HCT116 (cell line): ENCODE measurements at regions not wholly inside any gene's neighbourhood (a gene's known extent, or its start where the extent isn't known, plus 50 kb on each side); places are given as distances from the start of the nearest gene placed in this dataset.

ENCODE experiments used
- ATAC-seq: fragments of 200-7000 bp; cut with Tn5 transposase; 2 replicates; pipeline ENCODE4 v1.9.1; 2020; ENCODE audit warnings: mild to moderate bottlenecking, moderate library complexity
- BruUV-seq: library from RNA; stranded (reverse); fragments of 400-500 nt; replicated peaks from 2 replicates; lab custom pipeline; 2021; lab: Mats Ljungman, UMichigan
- CTCF ChIA-PET: fragments of 300-600 bp; sonication (Branson Sonifier 250); formaldehyde crosslinking; loops from one replicate; lab custom pipeline; 2021; ENCODE audit warnings: antibody characterized with exemption; lab: Charles Lee
- POLR2A ChIA-PET: fragments of 300-600, 350-600 bp; sonication (Branson Sonifier 250); formaldehyde crosslinking; loops from one replicate; lab custom pipeline; 2021; ENCODE audit warnings: antibody characterized with exemption; lab: Charles Lee
- RAD21 ChIA-PET, 2 experiments: fragments of 300-600 bp; sonication (Branson Sonifier 250); formaldehyde crosslinking; loops; one replicate each; lab custom pipeline; 2023; ENCODE audit warnings: low total read pairs in 2 of 2; ENCODE audit not compliant: uncharacterized antibody in 2 of 2, unreplicated experiment in 2 of 2, low non-redundant PET in 1 of 2; lab: Charles Lee
- DNase-seq: peaks from one replicate; pipeline ENCODE4 v3.0.0-alpha.2; 2010; ENCODE audit warnings: low read depth, low spot score
- H2AFZ ChIP-seq: fragments of 200-600 bp; shearing (Covaris generic), sonication (generic); 2 replicates; pipeline ENCODE4 v1.6.1; 2017; ENCODE audit warnings: low read depth, mixed run types, mixed read lengths, antibody characterized with exemption, low read length; ENCODE audit not compliant: poor library complexity, severe bottlenecking
- H3K27ac ChIP-seq: 2 replicates; pipeline ENCODE4 v1.5.1; 2012; ENCODE audit warnings: low read depth, low read length
- H3K27me3 ChIP-seq: fragments of 200-600 bp; sonication (generic); 2 replicates; pipeline ENCODE4 v1.6.1; 2016; ENCODE audit warnings: mixed run types, low read length, mixed read lengths; ENCODE audit not compliant: insufficient read depth
- H3K36me3 ChIP-seq, 2 experiments: fragments of 200-500 bp in 1 of 2; fragments of 200-600 bp in 1 of 2; sonication (Bioruptor generic) in 1 of 2; sonication (generic) in 1 of 2; 2 replicates each; pipeline versions ENCODE4 v1.5.1 to v1.6.1; 2014 to 2016; ENCODE audit warnings: low read length in 2 of 2, inconsistent platforms in 1 of 2, mixed read lengths in 1 of 2, mixed run types in 1 of 2; ENCODE audit not compliant: insufficient read depth in 2 of 2, control insufficient read depth in 1 of 2
- H3K4me1 ChIP-seq, 2 experiments: fragments of 200-600 bp in 1 of 2; sonication (generic) in 1 of 2; 2 replicates each; pipeline versions ENCODE4 v1.5.1 to v1.6.1; 2012 to 2017; ENCODE audit warnings: low read length in 2 of 2, inconsistent platforms in 1 of 2, mild to moderate bottlenecking in 1 of 2, mixed read lengths in 1 of 2, mixed run types in 1 of 2, moderate library complexity in 1 of 2; ENCODE audit not compliant: insufficient read depth in 2 of 2, control insufficient read depth in 1 of 2
- H3K4me2 ChIP-seq: fragments of 200-600 bp; sonication (generic); 2 replicates; pipeline ENCODE4 v1.6.1; 2017; ENCODE audit warnings: mixed run types, low read length, mixed read lengths
- H3K4me3 ChIP-seq, 2 experiments: fragments of 200-600 bp in 1 of 2; sonication (generic) in 1 of 2; replicated peaks in 1 of 2; 2 replicates each; pipeline ENCODE4 v1.5.1; 2011 to 2016; ENCODE audit warnings: low read length in 2 of 2, control low read depth in 1 of 2, low read depth in 1 of 2, mild to moderate bottlenecking in 1 of 2, mixed read lengths in 1 of 2, mixed run types in 1 of 2
- H3K79me2 ChIP-seq: fragments of 200-600 bp; sonication (generic); 2 replicates; pipeline ENCODE4 v1.6.1; 2017; ENCODE audit warnings: mild to moderate bottlenecking, mixed run types, low read length, moderate library complexity, mixed read lengths; ENCODE audit not compliant: insufficient read depth
- H3K9ac ChIP-seq: fragments of 200-600 bp; sonication (generic); 2 replicates; pipeline ENCODE4 v1.6.1; 2016; ENCODE audit warnings: low read length, mixed read lengths
- H3K9me2 ChIP-seq: fragments of 200-600 bp; sonication (generic), shearing (Covaris generic); 2 replicates; pipeline ENCODE4 v1.6.1; 2017; ENCODE audit warnings: mixed run types, mild to moderate bottlenecking, moderate library complexity; ENCODE audit not compliant: insufficient read depth
- H3K9me3 ChIP-seq, 2 experiments: fragments of 200-500 bp in 1 of 2; fragments of 200-600 bp in 1 of 2; sonication (Bioruptor generic) in 1 of 2; sonication (generic) in 1 of 2; 2 replicates each; pipeline ENCODE4 v1.6.1; 2014 to 2017; ENCODE audit warnings: low read length in 2 of 2, mixed read lengths in 2 of 2, inconsistent platforms in 1 of 2, low read depth in 1 of 2, mild to moderate bottlenecking in 1 of 2, mixed run types in 1 of 2, moderate library complexity in 1 of 2; ENCODE audit not compliant: control insufficient read depth in 1 of 2, insufficient read depth in 1 of 2
- H4K20me1 ChIP-seq: fragments of 200-600 bp; sonication (generic), shearing (Covaris generic); 2 replicates; pipeline ENCODE4 v1.6.1; 2017; ENCODE audit warnings: mixed run types, mild to moderate bottlenecking, moderate library complexity; ENCODE audit not compliant: insufficient read depth
- ATF3 ChIP-seq: IDR thresholded peaks from 2 replicates; pipeline ENCODE4 v1.6.1; 2012
- CBX3 ChIP-seq: IDR thresholded peaks from 2 replicates; pipeline ENCODE4 v1.6.1; 2012; ENCODE audit warnings: low read depth
- CEBPB ChIP-seq: IDR thresholded peaks from 2 replicates; pipeline ENCODE4 v1.6.1; 2012; ENCODE audit warnings: low read depth
- EZH2 ChIP-seq: fragments of 200-600 bp; sonication (generic); IDR thresholded peaks from 2 replicates; pipeline ENCODE4 v1.6.1; 2017; ENCODE audit warnings: antibody characterized with exemption, mixed run types
- FOSL1 ChIP-seq: IDR thresholded peaks from 2 replicates; pipeline ENCODE4 v1.6.1; 2012; ENCODE audit warnings: low read depth
- JUND ChIP-seq: IDR thresholded peaks from 2 replicates; pipeline ENCODE4 v1.6.1; 2012
- POLR2AphosphoS5 ChIP-seq: IDR thresholded peaks from 2 replicates; pipeline ENCODE4 v1.6.1; 2011; ENCODE audit warnings: mild to moderate bottlenecking, low read depth, low read length, moderate library complexity
- TCF7L2 ChIP-seq: IDR thresholded peaks from 2 replicates; pipeline ENCODE4 v1.7.0; 2011; ENCODE audit warnings: borderline replicate concordance, inconsistent platforms; ENCODE audit not compliant: insufficient read depth, insufficient read length; ENCODE audit errors: extremely low read depth
- YY1 ChIP-seq: IDR thresholded peaks from 2 replicates; pipeline ENCODE4 v1.6.1; 2011; ENCODE audit warnings: low read length, low read depth, moderate library complexity, mild to moderate bottlenecking; ENCODE audit not compliant: insufficient replicate concordance; ENCODE audit errors: extremely low read depth
- ZBTB33 ChIP-seq: IDR thresholded peaks from 2 replicates; pipeline ENCODE4 v1.6.1; 2011; ENCODE audit warnings: mild to moderate bottlenecking, low read length, moderate library complexity; ENCODE audit not compliant: insufficient replicate concordance; ENCODE audit errors: extremely low read depth
- ZFX ChIP-seq: fragments of 450-650 bp; IDR thresholded peaks from 2 replicates; pipeline ENCODE4 v1.6.1; 2017
- intact Hi-C: fragments of 100-400 bp; cut with micrococcal nuclease; formaldehyde crosslinking; loops from 2 replicates; pipeline ENCODE4 v1.10.0; 2022

GRCh38 chr16:89033796-89034572, 57.0 kb upstream of the CBFA2T3 start:
- Histone ChIP-seq H2AFZ (no peak overlapping the region), H3K4me1 (no peaks in the 10 kb centered on the region), H3K27me3 (peaks cover 38% of the 10 kb centered on the region), H3K9me2 (no peaks in the 10 kb centered on the region), H3K4me3 (no peak overlapping the region), H3K9ac (no peak overlapping the region), H3K79me2 (no peaks in the 10 kb centered on the region), H4K20me1 (no peaks in the 10 kb centered on the region), H3K27ac (no peak overlapping the region), H3K4me2 (no peak overlapping the region), H3K9me3 (peaks cover 0 to 8% of the 10 kb centered on the region in 2 experiments; a peak in 1 of 4 replicates), H3K36me3 (no peaks in the 10 kb centered on the region)
- no TSS peak for BruUV-seq
- no peak for TF ChIP-seq YY1
- TF ChIP-seq EZH2, result no peak
- TF ChIP-seq ATF3, result no peak
- no peak for TF ChIP-seq TCF7L2
- TF ChIP-seq JUND, result no peak
- TF ChIP-seq ZFX, result no peak
- no peak for TF ChIP-seq CEBPB
- TF ChIP-seq ZBTB33, result no peak
- TF ChIP-seq POLR2AphosphoS5, result no peak
- no peak for TF ChIP-seq CBX3
- TF ChIP-seq FOSL1, result no peak
- CTCF ChIA-PET, result no interaction called here
- DNase-seq (no peak), ATAC-seq (no peak)
- POLR2A ChIA-PET, result no interaction called here
- intact Hi-C loops, result no loop called here
- RAD21 ChIA-PET, result no interaction called here
